ENCODE measurements at regions not wholly inside any gene's neighbourhood (a gene's known extent, or its start where the extent isn't known, plus 50 kb on each side); places are given as distances from the start of the nearest gene placed in this dataset.

DNA sequence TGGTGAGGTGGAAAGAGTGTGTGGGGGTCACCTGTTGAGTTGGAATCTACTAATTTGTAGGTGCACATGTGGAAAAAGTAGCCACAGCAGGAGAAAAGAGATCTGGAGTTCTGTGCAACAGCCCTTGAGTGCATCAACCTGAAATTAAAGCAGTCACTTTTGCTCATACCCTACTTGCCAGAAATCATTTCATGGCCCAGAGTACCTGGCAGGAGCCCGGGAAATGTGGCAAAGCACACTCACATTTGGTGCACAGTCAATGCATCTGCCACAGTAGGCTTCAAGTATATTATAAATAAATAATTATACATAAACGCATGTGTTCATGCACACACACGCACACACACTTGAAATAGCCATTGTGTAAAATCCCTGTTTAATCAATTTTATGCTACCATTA is 203.0 kb downstream of the ICE1 start:
- Histone ChIP-seq H3K36me3 (ENCODE audit: control insufficient read depth, insufficient read depth, low read length) (no peaks in the 10 kb centered on the region), H3K4me3 (ENCODE audit: extremely low read depth, insufficient read depth, low read length, poor library complexity, severe bottlenecking) (no peak overlapping the region), H3K4me1 (ENCODE audit: control insufficient read depth, insufficient read depth, low read length, poor library complexity, severe bottlenecking) (peaks cover 11% of the 10 kb centered on the region), H3K9me3 (ENCODE audit: control insufficient read depth, low read length) (peaks cover 21% of the 10 kb centered on the region), H3K27ac (ENCODE audit: low read depth, low read length, severe bottlenecking) (no peak overlapping the region)
- 17 to 60% methylated on average over 1 to 2 of the region's 3 CpGs for WGBS, 2 experiments (ENCODE audit: insufficient coverage in 2 of 2)

DNA sequence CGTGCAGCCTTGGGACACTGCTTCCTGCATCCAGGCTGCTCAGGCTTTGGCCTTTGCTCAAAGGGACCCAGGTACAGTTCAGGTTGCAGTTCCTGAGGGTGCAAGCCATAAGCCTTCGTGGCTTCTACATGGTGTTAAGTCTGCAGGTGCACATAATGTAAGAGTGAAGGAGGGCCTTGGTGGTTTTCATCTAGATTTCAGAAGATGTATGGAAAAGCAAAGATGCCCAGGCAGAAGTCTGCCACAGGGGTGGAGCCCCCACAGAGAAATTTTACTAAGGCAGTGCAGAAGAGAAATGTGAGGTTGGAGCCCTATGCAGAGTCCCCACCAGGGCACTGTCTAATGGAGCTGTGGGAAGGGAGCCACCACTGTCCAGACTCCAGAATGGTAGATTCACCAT is 200.9 kb downstream of the ICE1 start:
- no peaks in the 10 kb centered on the region for H3K36me3 ChIP-seq (ENCODE audit: control insufficient read depth, insufficient read depth, low read length)
- no peak overlapping the region for H3K4me3 ChIP-seq (ENCODE audit: extremely low read depth, insufficient read depth, low read length, poor library complexity, severe bottlenecking)
- H3K9me3 ChIP-seq (ENCODE audit: control insufficient read depth, low read length): peaks cover 21% of the 10 kb centered on the region
- no peak overlapping the region for H3K27ac ChIP-seq (ENCODE audit: low read depth, low read length, severe bottlenecking)
- H3K4me1 ChIP-seq (ENCODE audit: control insufficient read depth, insufficient read depth, low read length, poor library complexity, severe bottlenecking): no peaks in the 10 kb centered on the region
- WGBS, 2 experiments (ENCODE audit: insufficient coverage in 2 of 2): 79 to 83% methylated on average over 2 of the region's 2 CpGs

DNA sequence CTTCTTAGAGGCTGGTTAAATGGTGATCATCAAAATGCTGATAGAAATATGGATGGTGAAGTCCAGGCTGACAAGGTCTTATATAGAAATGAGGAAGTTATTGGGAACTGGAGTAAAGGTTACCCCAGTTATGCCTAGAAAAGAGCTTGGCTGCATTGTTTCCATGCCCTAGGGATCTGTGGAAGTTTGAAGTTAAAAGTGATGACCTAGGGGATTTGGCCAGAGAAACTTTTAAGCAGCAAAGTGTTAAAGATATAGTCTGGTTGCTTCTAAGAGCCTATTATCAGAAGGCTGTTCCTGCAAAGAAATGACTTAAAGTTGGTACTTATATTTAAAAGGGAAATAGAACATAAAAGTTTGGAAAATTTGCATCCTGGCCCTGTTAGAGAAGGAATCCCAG is 200.3 kb downstream of the ICE1 start:
- Histone ChIP-seq H3K9me3 (ENCODE audit: control insufficient read depth, low read length) (peaks cover 21% of the 10 kb centered on the region), H3K27ac (ENCODE audit: low read depth, low read length, severe bottlenecking) (no peak overlapping the region), H3K36me3 (ENCODE audit: control insufficient read depth, insufficient read depth, low read length) (no peaks in the 10 kb centered on the region), H3K4me1 (ENCODE audit: control insufficient read depth, insufficient read depth, low read length, poor library complexity, severe bottlenecking) (no peaks in the 10 kb centered on the region), H3K4me3 (ENCODE audit: extremely low read depth, insufficient read depth, low read length, poor library complexity, severe bottlenecking) (no peak overlapping the region)

DNA sequence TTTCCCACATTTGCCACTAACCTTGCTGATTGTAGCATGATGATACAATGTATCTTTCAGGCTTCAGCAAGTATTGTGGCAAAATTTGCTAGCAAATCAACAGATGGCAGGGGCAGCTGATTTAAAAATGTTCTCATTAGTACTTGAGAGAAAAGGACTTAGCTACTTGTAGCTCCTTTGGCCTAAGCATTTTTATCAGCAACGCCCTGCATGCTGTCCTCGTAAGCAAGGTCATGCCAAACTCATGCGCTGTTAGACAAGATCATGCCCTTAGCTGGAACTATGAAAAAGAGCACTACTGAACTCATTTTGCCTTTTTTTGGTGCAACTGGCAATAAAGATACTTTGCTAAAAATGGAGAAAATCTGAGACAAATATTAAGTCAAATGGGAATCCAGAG is 197.1 kb downstream of the ICE1 start:
- no peak overlapping the region for H3K27ac ChIP-seq (ENCODE audit: low read depth, low read length, severe bottlenecking)
- H3K9me3 ChIP-seq (ENCODE audit: control insufficient read depth, low read length): peaks cover 18% of the 10 kb centered on the region
- WGBS, 2 experiments (ENCODE audit: insufficient coverage in 2 of 2): 96 to 100% methylated on average over 3 of the region's 3 CpGs
- no peak overlapping the region for H3K4me3 ChIP-seq (ENCODE audit: extremely low read depth, insufficient read depth, low read length, poor library complexity, severe bottlenecking)
- no peaks in the 10 kb centered on the region for H3K36me3 ChIP-seq (ENCODE audit: control insufficient read depth, insufficient read depth, low read length)
- H3K4me1 ChIP-seq (ENCODE audit: control insufficient read depth, insufficient read depth, low read length, poor library complexity, severe bottlenecking): no peaks in the 10 kb centered on the region

DNA sequence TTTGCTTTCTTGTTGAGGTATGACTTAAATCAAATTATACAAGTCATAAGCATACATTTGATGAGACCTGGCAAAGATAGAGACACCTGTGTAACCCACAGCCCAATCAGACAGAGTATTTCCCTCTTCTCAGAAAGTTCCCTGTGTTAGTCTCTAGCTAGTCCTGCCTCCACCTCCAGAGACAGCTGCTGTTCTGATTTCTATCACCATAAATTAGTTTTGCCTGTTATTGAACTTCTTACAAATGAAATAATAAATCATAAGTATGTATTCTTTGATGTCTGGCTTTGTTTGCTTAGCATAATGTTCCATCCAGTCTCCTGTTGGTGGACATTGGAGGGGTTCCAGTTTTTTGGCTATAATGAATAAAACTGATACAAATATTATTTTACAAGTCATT is 194.5 kb downstream of the ICE1 start:
- H3K4me1 ChIP-seq (ENCODE audit: control insufficient read depth, insufficient read depth, low read length, poor library complexity, severe bottlenecking): no peaks in the 10 kb centered on the region
- H3K9me3 ChIP-seq (ENCODE audit: control insufficient read depth, low read length): no peaks in the 10 kb centered on the region
- no peak overlapping the region for H3K27ac ChIP-seq (ENCODE audit: low read depth, low read length, severe bottlenecking)
- H3K36me3 ChIP-seq (ENCODE audit: control insufficient read depth, insufficient read depth, low read length): no peaks in the 10 kb centered on the region
- H3K4me3 ChIP-seq (ENCODE audit: extremely low read depth, insufficient read depth, low read length, poor library complexity, severe bottlenecking): no peak overlapping the region

DNA sequence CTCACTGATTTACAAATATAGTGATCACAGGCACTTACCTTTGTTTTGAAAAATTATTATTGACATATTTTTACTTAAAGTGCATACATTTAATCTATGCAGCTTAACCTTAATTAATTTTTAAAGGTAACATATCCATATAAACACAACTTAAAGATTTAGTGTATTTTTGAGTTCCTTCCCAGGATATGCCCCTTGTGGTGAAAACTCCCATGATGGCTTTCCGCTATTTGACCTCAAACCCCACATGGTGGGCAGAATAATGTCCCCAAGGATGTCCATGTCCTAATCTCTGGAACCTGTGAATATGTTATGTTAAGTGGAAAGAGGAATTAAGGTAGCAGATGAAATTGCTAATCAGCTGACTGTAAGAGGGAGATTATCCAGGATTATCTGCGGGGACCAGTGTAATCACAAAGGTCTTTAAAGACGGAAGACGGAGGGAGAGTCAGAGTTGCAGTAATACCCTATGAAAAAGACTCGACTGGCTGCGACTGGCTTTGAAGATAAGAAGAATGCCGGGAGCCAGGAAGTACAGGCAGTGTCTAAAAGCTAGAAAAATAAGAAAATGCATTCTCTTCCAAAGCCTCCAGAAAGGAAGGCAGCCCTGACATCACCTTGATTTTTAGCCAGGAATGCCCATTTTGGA is 193.9 kb downstream of the ICE1 start:
- no peaks in the 10 kb centered on the region for H3K4me1 ChIP-seq (ENCODE audit: control insufficient read depth, insufficient read depth, low read length, poor library complexity, severe bottlenecking)
- no peaks in the 10 kb centered on the region for H3K9me3 ChIP-seq (ENCODE audit: control insufficient read depth, low read length)
- H3K4me3 ChIP-seq (ENCODE audit: extremely low read depth, insufficient read depth, low read length, poor library complexity, severe bottlenecking): no peak overlapping the region
- no peak overlapping the region for H3K27ac ChIP-seq (ENCODE audit: low read depth, low read length, severe bottlenecking)
- WGBS, 2 experiments (ENCODE audit: insufficient coverage in 2 of 2): 85 to 88% methylated on average over 3 to 6 of the region's 7 CpGs
- no peaks in the 10 kb centered on the region for H3K36me3 ChIP-seq (ENCODE audit: control insufficient read depth, insufficient read depth, low read length)

DNA sequence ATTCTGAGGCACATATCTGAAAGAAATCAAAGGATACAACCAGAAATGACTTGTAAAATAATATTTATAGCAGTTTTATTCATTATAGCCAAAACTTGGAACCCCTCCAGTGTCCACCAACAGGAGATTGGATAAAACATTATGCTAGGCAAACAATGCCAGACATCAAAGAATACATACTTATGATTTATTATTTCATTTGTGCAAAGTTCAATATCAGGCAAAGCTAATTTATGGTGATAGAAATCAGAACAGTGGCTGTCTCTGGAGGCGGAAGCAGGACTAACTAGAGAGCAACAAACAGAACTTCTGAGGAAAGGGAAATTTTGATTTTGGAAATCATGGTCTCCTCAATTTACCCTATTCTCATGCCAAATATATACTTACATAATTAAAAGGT is 193.1 kb downstream of the ICE1 start:
- no CpG with 5 or more reads among the region's 1 CpG for WGBS, 2 experiments (ENCODE audit: insufficient coverage in 2 of 2)
- H3K4me1 ChIP-seq (ENCODE audit: control insufficient read depth, insufficient read depth, low read length, poor library complexity, severe bottlenecking): no peaks in the 10 kb centered on the region
- H3K4me3 ChIP-seq (ENCODE audit: extremely low read depth, insufficient read depth, low read length, poor library complexity, severe bottlenecking): no peak overlapping the region
- no peaks in the 10 kb centered on the region for H3K36me3 ChIP-seq (ENCODE audit: control insufficient read depth, insufficient read depth, low read length)
- no peak overlapping the region for H3K27ac ChIP-seq (ENCODE audit: low read depth, low read length, severe bottlenecking)
- H3K9me3 ChIP-seq (ENCODE audit: control insufficient read depth, low read length): no peaks in the 10 kb centered on the region

DNA sequence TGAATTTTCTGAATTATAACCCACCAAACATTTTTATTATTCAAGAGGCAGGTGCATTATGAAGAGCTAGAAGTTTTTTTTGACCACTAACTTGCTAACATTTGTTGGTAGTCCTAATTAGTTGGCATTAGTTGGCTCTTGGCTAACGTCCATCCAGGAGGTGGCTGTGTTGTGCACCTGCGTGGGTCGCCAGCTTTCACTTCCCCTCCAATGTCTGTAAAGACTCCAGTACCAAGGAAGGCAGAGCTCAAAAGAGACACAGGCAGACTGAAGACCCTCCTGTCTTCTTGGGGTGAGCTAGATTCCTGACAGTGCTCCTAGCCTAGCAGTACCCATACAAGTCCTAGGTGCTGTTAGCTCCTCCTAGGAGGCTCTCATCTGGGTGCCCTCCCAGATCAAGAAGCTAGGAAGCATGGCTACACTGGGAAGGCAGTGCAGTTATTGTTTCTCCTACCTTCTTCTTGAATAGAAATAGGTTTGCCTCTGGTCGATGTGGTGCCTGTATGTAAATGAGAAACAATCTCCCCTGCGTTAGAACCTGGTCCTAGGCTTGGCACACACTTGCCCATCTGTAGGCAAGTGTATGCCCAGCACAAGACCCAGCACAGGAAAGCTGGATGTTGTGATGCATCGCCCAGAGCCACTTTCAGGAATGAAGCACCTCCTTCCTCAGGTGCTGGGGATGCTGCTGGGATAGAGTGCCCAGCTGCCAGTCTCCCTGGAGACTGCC is 190.9 kb downstream of the ICE1 start:
- Histone ChIP-seq H3K9me3 (ENCODE audit: control insufficient read depth, low read length) (no peaks in the 10 kb centered on the region), H3K4me1 (ENCODE audit: control insufficient read depth, insufficient read depth, low read length, poor library complexity, severe bottlenecking) (no peaks in the 10 kb centered on the region), H3K27ac (ENCODE audit: low read depth, low read length, severe bottlenecking) (no peak overlapping the region), H3K4me3 (ENCODE audit: extremely low read depth, insufficient read depth, low read length, poor library complexity, severe bottlenecking) (no peak overlapping the region), H3K36me3 (ENCODE audit: control insufficient read depth, insufficient read depth, low read length) (no peaks in the 10 kb centered on the region)
- WGBS, 2 experiments (ENCODE audit: insufficient coverage in 2 of 2): 92 to 100% methylated on average over 2 to 4 of the region's 6 CpGs

DNA sequence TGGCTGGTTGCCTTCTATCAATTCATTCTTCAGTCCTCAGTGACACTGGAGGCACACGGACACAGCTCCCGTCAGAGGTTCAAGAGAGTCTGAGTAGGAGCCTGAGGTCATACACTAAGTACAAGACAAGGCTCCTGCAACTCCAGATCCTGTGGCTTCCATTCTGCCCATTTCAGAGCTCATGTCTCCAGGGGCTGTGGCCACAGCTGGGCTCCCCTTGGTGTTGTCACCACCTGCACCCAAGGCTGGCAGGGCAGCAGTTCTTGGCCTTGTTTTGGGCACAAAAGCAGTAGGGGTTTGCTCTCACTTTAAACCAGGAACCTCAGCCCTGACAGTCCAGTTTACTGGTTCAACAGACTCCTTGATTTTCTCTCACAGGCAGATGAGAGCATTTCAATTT is 189.6 kb downstream of the ICE1 start:
- H3K27ac ChIP-seq (ENCODE audit: low read depth, low read length, severe bottlenecking): no peak overlapping the region
- H3K4me1 ChIP-seq (ENCODE audit: control insufficient read depth, insufficient read depth, low read length, poor library complexity, severe bottlenecking): no peaks in the 10 kb centered on the region
- no peaks in the 10 kb centered on the region for H3K9me3 ChIP-seq (ENCODE audit: control insufficient read depth, low read length)
- WGBS, 2 experiments (ENCODE audit: insufficient coverage in 2 of 2): 74 to 100% methylated on average over 2 of the region's 2 CpGs
- no peak overlapping the region for H3K4me3 ChIP-seq (ENCODE audit: extremely low read depth, insufficient read depth, low read length, poor library complexity, severe bottlenecking)
- H3K36me3 ChIP-seq (ENCODE audit: control insufficient read depth, insufficient read depth, low read length): no peaks in the 10 kb centered on the region

DNA sequence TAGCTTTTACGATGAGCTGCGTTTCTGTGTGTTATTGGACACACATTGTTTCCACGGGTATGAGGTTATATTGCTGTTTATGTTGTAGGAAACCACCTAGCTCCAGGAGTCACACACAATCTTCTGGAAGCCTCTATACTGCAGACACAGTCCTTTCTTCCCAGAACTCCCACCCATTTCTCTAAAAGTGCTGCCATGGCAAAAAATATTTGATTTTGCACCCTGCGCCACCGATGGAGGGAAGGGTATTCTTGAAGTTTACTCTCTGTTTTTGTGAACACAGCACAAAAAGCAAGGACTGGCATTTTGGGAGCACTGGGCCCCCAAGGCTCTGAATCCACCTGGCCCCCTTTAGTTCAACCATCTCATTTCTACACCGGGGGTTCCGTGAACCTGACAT is 187.5 kb downstream of the ICE1 start:
- 100% methylated on average over 1 to 2 of the region's 7 CpGs for WGBS, 2 experiments (ENCODE audit: insufficient coverage in 2 of 2)
- Histone ChIP-seq H3K4me1 (ENCODE audit: control insufficient read depth, insufficient read depth, low read length, poor library complexity, severe bottlenecking) (no peaks in the 10 kb centered on the region), H3K36me3 (ENCODE audit: control insufficient read depth, insufficient read depth, low read length) (no peaks in the 10 kb centered on the region), H3K9me3 (ENCODE audit: control insufficient read depth, low read length) (no peaks in the 10 kb centered on the region), H3K4me3 (ENCODE audit: extremely low read depth, insufficient read depth, low read length, poor library complexity, severe bottlenecking) (no peak overlapping the region), H3K27ac (ENCODE audit: low read depth, low read length, severe bottlenecking) (no peak overlapping the region)

DNA sequence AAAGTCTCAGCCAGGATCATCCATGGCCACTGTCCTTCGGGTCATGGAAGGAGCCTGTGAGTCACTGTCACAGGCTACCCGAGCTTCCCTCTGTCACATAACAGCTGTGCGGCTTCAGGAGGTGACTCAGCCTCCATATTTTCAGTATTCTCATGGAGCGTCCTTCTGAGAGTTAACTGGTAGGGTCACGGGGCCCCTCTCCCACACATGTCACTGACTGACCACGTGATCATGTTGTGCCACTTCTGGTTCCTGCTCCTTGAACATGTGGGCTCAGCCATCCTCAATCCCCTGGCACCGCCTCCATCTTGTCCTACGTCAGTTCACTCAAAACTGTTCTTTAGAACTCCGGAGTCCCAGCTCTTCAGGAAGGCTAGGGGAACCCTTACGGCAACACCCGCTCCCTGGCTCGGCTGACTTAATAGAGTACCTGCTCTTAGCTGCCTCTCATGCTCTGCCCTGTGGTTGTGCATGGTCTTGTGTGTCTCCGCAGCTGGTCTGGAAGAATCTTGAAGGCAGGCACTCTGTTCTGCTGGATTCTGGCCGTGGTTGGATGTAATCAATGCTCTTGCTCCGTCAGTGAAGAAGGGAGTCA is 182.8 kb downstream of the ICE1 start:
- H3K27ac ChIP-seq (ENCODE audit: low read depth, low read length, severe bottlenecking): no peak overlapping the region
- WGBS, 2 experiments (ENCODE audit: insufficient coverage in 2 of 2): 90% methylated on average over 13 to 14 of the region's 15 CpGs
- H3K4me3 ChIP-seq (ENCODE audit: extremely low read depth, insufficient read depth, low read length, poor library complexity, severe bottlenecking): no peak overlapping the region
- no peaks in the 10 kb centered on the region for H3K9me3 ChIP-seq (ENCODE audit: control insufficient read depth, low read length)
- no peaks in the 10 kb centered on the region for H3K36me3 ChIP-seq (ENCODE audit: control insufficient read depth, insufficient read depth, low read length)
- no peaks in the 10 kb centered on the region for H3K4me1 ChIP-seq (ENCODE audit: control insufficient read depth, insufficient read depth, low read length, poor library complexity, severe bottlenecking)

Data from mesodermal cell (in vitro differentiated cells).